ENCODE measurements at regions not wholly inside any gene's neighbourhood (a gene's known extent, or its start where the extent isn't known, plus 50 kb on each side); places are given as distances from the start of the nearest gene placed in this dataset.
A peak's percentile ranks its signal among the peaks of the same experiment; 100 is the strongest.
"Not testable (repeated sequence)": the region's sequence is repeated elsewhere in the genome, so short reads cannot be mapped to it uniquely, and the experiment has no call there.

GRCh38 chr12:87382436-87382835, 646.8 kb downstream of the C12orf50 start:
- H3K27ac Mint-ChIP-seq: no peak overlapping the region
- peaks cover 4 to 10% (median 8%) of the 10 kb centered on the region in 3 donors for H3K4me1 Mint-ChIP-seq
- H3K36me3 Mint-ChIP-seq: no peaks in the 10 kb centered on the region
- H3K27me3 Mint-ChIP-seq: no peaks in the 10 kb centered on the region
- no peak overlapping the region for H3K4me3 Mint-ChIP-seq
- no peaks in the 10 kb centered on the region for H3K9me3 Mint-ChIP-seq

DNA sequence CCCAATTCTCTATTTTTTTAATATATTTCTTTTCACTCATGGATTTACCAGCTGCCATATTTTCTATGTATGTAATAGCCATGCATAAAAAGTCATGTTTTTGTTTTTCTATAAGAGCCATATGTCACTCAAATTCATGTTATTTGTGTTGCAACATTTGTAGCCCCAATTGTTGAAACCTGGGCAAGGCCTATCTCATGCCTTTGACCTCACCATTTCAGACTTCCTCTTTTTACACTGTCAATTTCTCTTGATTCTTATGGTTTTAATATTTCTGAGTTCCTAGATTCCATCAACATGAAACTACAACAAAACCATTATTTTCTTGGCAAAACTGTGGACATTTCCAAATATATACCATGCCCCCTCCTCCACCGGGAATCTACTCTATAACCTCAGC, 647.5 kb downstream of the C12orf50 start:
- H3K4me1 Mint-ChIP-seq: peaks cover 2 to 7% (median 7%) of the 10 kb centered on the region in 3 donors
- no peaks in the 10 kb centered on the region for H3K9me3 Mint-ChIP-seq
- H3K27ac Mint-ChIP-seq: no peak overlapping the region
- no peak overlapping the region for H3K4me3 Mint-ChIP-seq
- no peaks in the 10 kb centered on the region for H3K27me3 Mint-ChIP-seq
- H3K36me3 Mint-ChIP-seq: peaks cover under 1% of the 10 kb centered on the region

DNA sequence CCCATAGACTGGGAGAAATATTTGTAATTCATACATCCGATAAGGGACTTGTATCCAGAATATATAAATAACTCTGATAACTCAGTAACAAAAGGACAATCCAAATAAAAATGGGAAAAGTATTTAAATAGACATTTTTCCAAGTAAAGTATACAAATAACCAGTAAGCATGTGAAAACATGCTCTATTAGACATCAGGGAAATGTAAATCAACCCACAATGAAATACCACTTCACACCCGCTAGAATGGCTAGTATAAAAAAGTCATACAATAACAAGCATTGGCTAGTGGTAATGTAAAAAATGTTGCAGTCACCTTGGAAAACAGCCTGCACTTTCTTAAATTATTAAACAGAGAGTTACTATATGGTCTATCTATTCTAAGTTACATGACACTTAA, 650.7 kb downstream of the C12orf50 start:
- Mint-ChIP-seq H3K4me3 (no peak overlapping the region), H3K27ac (no peak overlapping the region), H3K9me3 (no peaks in the 10 kb centered on the region), H3K36me3 (peaks cover 3% of the 10 kb centered on the region), H3K4me1 (peaks cover 2 to 5% (median 3%) of the 10 kb centered on the region in 3 donors), H3K27me3 (no peaks in the 10 kb centered on the region)

GRCh38 chr12:87376722-87377121, 652.5 kb downstream of the C12orf50 start:
- H3K4me1 Mint-ChIP-seq: peaks cover 0 to 1% (median under 1%) of the 10 kb centered on the region in 3 donors
- H3K27ac Mint-ChIP-seq: no peak overlapping the region
- H3K36me3 Mint-ChIP-seq: peaks cover 3% of the 10 kb centered on the region
- no peaks in the 10 kb centered on the region for H3K27me3 Mint-ChIP-seq
- peaks cover 0 to 2% (median 1%) of the 10 kb centered on the region in 3 donors for H3K9me3 Mint-ChIP-seq
- H3K4me3 Mint-ChIP-seq: no peak overlapping the region

- no peak overlapping the region for H3K4me3 Mint-ChIP-seq
- H3K9me3 Mint-ChIP-seq: peaks cover 0 to 6% (median 1%) of the 10 kb centered on the region in 3 donors
- no peak overlapping the region for H3K27ac Mint-ChIP-seq
These were observed 660.0 kb downstream of the C12orf50 start for GRCh38 chr12:87369161-87369560.

GRCh38 chr12:87368259-87368658, 660.9 kb downstream of the C12orf50 start:
- no peak overlapping the region for H3K4me3 Mint-ChIP-seq

More at GRCh38 chr12:87369161-87369560, 660.0 kb downstream of the C12orf50 start:
- H3K4me1 Mint-ChIP-seq: peaks cover 0 to 4% (median 0%) of the 10 kb centered on the region in 3 donors
- no peaks in the 10 kb centered on the region for H3K27me3 Mint-ChIP-seq
- H3K36me3 Mint-ChIP-seq: no peaks in the 10 kb centered on the region

DNA sequence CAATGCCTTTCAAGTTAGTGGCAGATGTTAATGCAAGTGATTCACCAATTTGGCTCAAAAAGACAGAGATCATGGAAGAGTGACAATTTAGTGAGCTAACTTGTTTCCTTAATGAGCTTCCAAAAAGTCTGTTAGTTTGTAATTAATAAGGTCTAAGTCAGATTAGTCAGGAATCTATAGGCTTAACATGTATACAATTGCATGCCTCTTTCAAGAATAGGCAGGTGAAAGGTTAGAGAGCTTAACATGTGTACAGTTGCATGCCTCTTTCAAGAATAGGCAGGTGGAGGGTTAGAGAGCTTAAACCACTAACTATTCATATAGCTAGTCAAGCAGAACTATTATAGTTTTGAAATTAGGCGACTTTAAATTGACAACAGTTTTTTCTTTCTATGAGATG, 663.8 kb downstream of the C12orf50 start:
- Mint-ChIP-seq H3K4me3 (no peak overlapping the region), H3K27me3 (no peaks in the 10 kb centered on the region), H3K9me3 (peaks cover 0 to 5% (median 3%) of the 10 kb centered on the region in 3 donors), H3K36me3 (no peaks in the 10 kb centered on the region), H3K27ac (no peak overlapping the region), H3K4me1 (peaks cover 0 to 4% (median 1%) of the 10 kb centered on the region in 3 donors)

More at GRCh38 chr12:87368259-87368658, 660.9 kb downstream of the C12orf50 start:
- peaks cover 0 to 4% (median 0%) of the 10 kb centered on the region in 3 donors for H3K4me1 Mint-ChIP-seq
- H3K9me3 Mint-ChIP-seq: peaks cover 0 to 6% (median 1%) of the 10 kb centered on the region in 3 donors
- no peaks in the 10 kb centered on the region for H3K36me3 Mint-ChIP-seq
- no peak overlapping the region for H3K27ac Mint-ChIP-seq
- H3K27me3 Mint-ChIP-seq: no peaks in the 10 kb centered on the region

GRCh38 chr12:87363497-87364084, 665.6 kb downstream of the C12orf50 start:
- Mint-ChIP-seq H3K27ac (peak overlapping the region in 1 of 3 donors; percentile 74), H3K4me3 (no peak overlapping the region), H3K27me3 (no peaks in the 10 kb centered on the region), H3K9me3 (peaks cover 0 to 9% (median 4%) of the 10 kb centered on the region in 3 donors), H3K4me1 (peaks cover 0 to 4% (median 1%) of the 10 kb centered on the region in 3 donors), H3K36me3 (no peaks in the 10 kb centered on the region)

DNA sequence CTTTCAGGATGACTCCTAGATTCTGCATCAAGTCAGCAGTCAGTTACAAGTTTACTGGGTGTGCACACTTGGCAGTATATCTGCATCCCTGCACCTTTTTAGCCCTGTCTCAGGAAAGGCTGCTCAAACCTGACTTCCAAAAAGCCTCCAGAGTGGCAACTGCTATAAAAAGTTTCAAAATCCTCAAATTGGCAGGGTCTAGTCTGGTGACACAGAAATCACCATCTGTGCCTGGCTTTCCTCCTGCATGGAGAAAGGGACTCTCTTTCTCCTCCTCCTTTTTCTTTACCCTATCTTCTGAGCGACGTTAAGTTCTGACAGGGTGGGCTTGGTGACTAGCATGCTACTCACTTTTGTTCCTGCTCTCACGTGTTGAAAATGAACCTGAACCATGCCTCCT, 679.5 kb downstream of the C12orf50 start:
- Mint-ChIP-seq H3K27me3 (no peaks in the 10 kb centered on the region), H3K36me3 (no peaks in the 10 kb centered on the region), H3K4me3 (no peak overlapping the region), H3K9me3 (no peaks in the 10 kb centered on the region), H3K4me1 (peaks cover 2 to 4% (median 3%) of the 10 kb centered on the region in 3 donors), H3K27ac (no peak overlapping the region)

- Mint-ChIP-seq H3K36me3 (no peaks in the 10 kb centered on the region), H3K4me3 (no peak overlapping the region), H3K9me3 (no peaks in the 10 kb centered on the region), H3K4me1 (peaks cover 6 to 8% (median 6%) of the 10 kb centered on the region in 3 donors), H3K27me3 (no peaks in the 10 kb centered on the region), H3K27ac (no peak overlapping the region)
These were observed 681.1 kb downstream of the C12orf50 start for GRCh38 chr12:87348071-87348470.

GRCh38 chr12:87344699-87345098, 684.5 kb downstream of the C12orf50 start:
- H3K9me3 Mint-ChIP-seq: peaks cover 0 to 2% (median 0%) of the 10 kb centered on the region in 3 donors
- H3K27me3 Mint-ChIP-seq: no peaks in the 10 kb centered on the region
- peaks cover 6 to 8% (median 6%) of the 10 kb centered on the region in 3 donors for H3K4me1 Mint-ChIP-seq
- no peaks in the 10 kb centered on the region for H3K36me3 Mint-ChIP-seq
- peak overlapping the region in 2 of 4 donors; percentile 47 to 53 for H3K4me3 Mint-ChIP-seq
- H3K27ac Mint-ChIP-seq: no peak overlapping the region

- no peak overlapping the region for H3K27ac Mint-ChIP-seq
- peaks cover 0 to 2% (median 0%) of the 10 kb centered on the region in 3 donors for H3K9me3 Mint-ChIP-seq
- H3K36me3 Mint-ChIP-seq: no peaks in the 10 kb centered on the region
- H3K27me3 Mint-ChIP-seq: no peaks in the 10 kb centered on the region
- no peak overlapping the region for H3K4me3 Mint-ChIP-seq
- H3K4me1 Mint-ChIP-seq: peaks cover 0 to 2% (median 0%) of the 10 kb centered on the region in 3 donors
These were observed 690.5 kb downstream of the C12orf50 start for GRCh38 chr12:87338681-87339080.

GRCh38 chr12:87336814-87337336, 692.3 kb downstream of the C12orf50 start:
- peaks cover 4 to 12% (median 12%) of the 10 kb centered on the region in 3 donors for H3K4me1 Mint-ChIP-seq
- no peak overlapping the region for H3K4me3 Mint-ChIP-seq
- no peak overlapping the region for H3K27ac Mint-ChIP-seq
- no peaks in the 10 kb centered on the region for H3K27me3 Mint-ChIP-seq
- H3K36me3 Mint-ChIP-seq: no peaks in the 10 kb centered on the region
- peaks cover 0 to 2% (median 0%) of the 10 kb centered on the region in 3 donors for H3K9me3 Mint-ChIP-seq

DNA sequence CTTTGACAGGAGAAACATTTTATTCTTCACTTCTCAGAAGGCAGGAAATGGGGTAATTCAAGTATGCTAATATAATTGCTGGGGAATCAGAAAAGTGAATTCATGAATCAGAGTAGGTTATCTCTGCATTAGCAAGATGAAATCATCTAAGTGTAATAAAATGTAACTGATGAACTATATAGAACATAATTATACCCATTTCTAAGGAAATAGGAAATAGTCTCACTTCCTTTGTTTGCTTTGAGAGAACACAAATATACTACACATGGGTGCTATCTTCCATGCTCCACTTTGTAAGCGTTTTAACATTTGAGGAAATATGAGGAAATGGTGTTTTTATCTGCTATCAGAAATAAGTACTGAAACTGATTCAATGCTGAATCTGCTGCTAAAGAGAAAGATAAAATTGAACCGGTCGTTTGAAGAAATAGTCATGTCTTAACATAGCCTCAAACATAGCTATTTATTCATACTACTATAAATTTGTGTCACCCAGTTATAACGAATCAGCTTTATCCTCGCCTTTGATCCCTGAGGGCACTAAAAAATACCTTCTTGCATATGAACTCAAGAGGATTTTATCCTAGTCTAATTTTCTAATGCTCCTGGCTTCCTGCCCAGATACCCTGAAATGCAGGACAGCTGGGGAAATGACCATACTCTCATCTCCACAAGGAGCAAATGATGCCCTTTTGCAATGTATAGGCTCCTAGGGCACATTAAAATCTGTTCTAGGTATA, 696.0 kb downstream of the C12orf50 start:
- Mint-ChIP-seq H3K4me1 (peaks cover 4 to 12% (median 10%) of the 10 kb centered on the region in 3 donors), H3K27ac (peak overlapping the region in 1 of 3 donors; percentile 20), H3K36me3 (no peaks in the 10 kb centered on the region), H3K27me3 (no peaks in the 10 kb centered on the region), H3K4me3 (peak overlapping the region in 1 of 4 donors; percentile 25), H3K9me3 (no peaks in the 10 kb centered on the region)

GRCh38 chr12:87330071-87330555, 699.1 kb downstream of the C12orf50 start:
- H3K27me3 Mint-ChIP-seq, H3K4me3 Mint-ChIP-seq, H3K27ac Mint-ChIP-seq, H3K9me3 Mint-ChIP-seq, H3K36me3 Mint-ChIP-seq: not testable (repeated sequence)
- peaks cover 4 to 12% (median 10%) of the 10 kb centered on the region in 3 donors for H3K4me1 Mint-ChIP-seq

Data from IgD-negative memory B cell (primary cell).